H1 (cell line): ENCODE measurements at regions not wholly inside any gene's neighbourhood (a gene's known extent, or its start where the extent isn't known, plus 50 kb on each side); places are given as distances from the start of the nearest gene placed in this dataset.

Experiments used
- CTCF ChIA-PET: fragments of 300-600 bp; sonication (Branson Sonifier 250); formaldehyde crosslinking; loops from one replicate; lab custom pipeline; 2021; ENCODE audit not compliant: partially characterized antibody; lab: Charles Lee
- POLR2A ChIA-PET: fragments of 300-600 bp; sonication (Branson Sonifier 250); formaldehyde crosslinking; loops from one replicate; lab custom pipeline; 2021; ENCODE audit warnings: inconsistent platforms; ENCODE audit not compliant: partially characterized antibody; lab: Charles Lee
- DNase-seq, 2 experiments: peaks; one replicate each; pipeline versions ENCODE4 v3.0.0 to v3.0.0-alpha.2; 2010 to 2022; ENCODE audit warnings: low spot score in 2 of 2, low read depth in 1 of 2, mixed read lengths in 1 of 2
- FAIRE-seq: peaks from 2 replicates; lab custom pipeline; 2011; peaks lifted over from hg19 to GRCh38; lab: Jason Lieb, UNC
- H2AFZ ChIP-seq: 2 replicates; pipeline ENCODE4 v1.8.1; 2012; ENCODE audit warnings: low read length, inconsistent platforms
- H2AK5ac ChIP-seq: 2 replicates; pipeline ENCODE4 v1.6.1; 2013; ENCODE audit warnings: low read depth, low read length
- H2BK120ac ChIP-seq: replicated peaks from 2 replicates; pipeline ENCODE3; 2013; ENCODE audit warnings: low read depth, low read length, inconsistent platforms
- H2BK12ac ChIP-seq: 2 replicates; pipeline ENCODE4 v1.6.1; 2013; ENCODE audit warnings: low read depth, low read length
- H2BK15ac ChIP-seq: 2 replicates; pipeline ENCODE4 v1.6.1; 2013; ENCODE audit warnings: low read length
- H2BK20ac ChIP-seq: 2 replicates; pipeline ENCODE4 v1.6.1; 2013; ENCODE audit warnings: low read length
- H2BK5ac ChIP-seq: 2 replicates; pipeline ENCODE4 v1.6.1; 2013; ENCODE audit warnings: low read depth, low read length
- H3K14ac ChIP-seq: 2 replicates; pipeline ENCODE4 v1.6.1; 2013; ENCODE audit warnings: inconsistent platforms; ENCODE audit not compliant: insufficient read length
- H3K18ac ChIP-seq: 2 replicates; pipeline ENCODE4 v1.6.1; 2013; ENCODE audit warnings: low read length; ENCODE audit errors: extremely low read depth
- H3K23ac ChIP-seq: 2 replicates; pipeline ENCODE4 v1.6.1; 2013; ENCODE audit warnings: inconsistent platforms; ENCODE audit not compliant: insufficient read length
- H3K23me2 ChIP-seq: 2 replicates; pipeline ENCODE4 v1.6.1; 2013; ENCODE audit warnings: low read depth, low read length
- H3K27ac ChIP-seq: 2 replicates; pipeline ENCODE4 v1.6.1; 2011; ENCODE audit warnings: low read depth, low read length, inconsistent platforms
- H3K27me3 ChIP-seq, 4 experiments: replicated peaks in 1 of 4; 1 replicate in 1 of 4; 2 replicates in 3 of 4; pipeline versions ENCODE4 v1.6.1 to v1.8.1; 2011 to 2013; ENCODE audit warnings: low read length in 3 of 4, mild to moderate bottlenecking in 3 of 4, inconsistent platforms in 2 of 4, mixed read lengths in 2 of 4, moderate library complexity in 1 of 4; ENCODE audit not compliant: control insufficient read depth in 3 of 4, insufficient read depth in 3 of 4; ENCODE audit errors: extremely low read depth in 1 of 4
- H3K36me3 ChIP-seq, 4 experiments: 2 replicates each; pipeline versions ENCODE4 v1.6.1 to v1.8.1; 2011 to 2013; ENCODE audit warnings: mild to moderate bottlenecking in 4 of 4, low read length in 3 of 4, moderate library complexity in 2 of 4, control low read depth in 1 of 4, inconsistent platforms in 1 of 4; ENCODE audit not compliant: insufficient read depth in 4 of 4, control insufficient read depth in 2 of 4
- H3K4ac ChIP-seq: replicated peaks from 2 replicates; pipeline ENCODE3; 2013; ENCODE audit warnings: low read length, low read depth, mixed read lengths, inconsistent platforms; ENCODE audit not compliant: insufficient read length
- H3K4me1 ChIP-seq, 4 experiments: replicated peaks in 1 of 4; 1 replicate in 1 of 4; 2 replicates in 3 of 4; pipeline versions ENCODE4 v1.6.1 to v1.8.1; 2011 to 2013; ENCODE audit warnings: low read length in 3 of 4, inconsistent platforms in 2 of 4, mixed read lengths in 1 of 4; ENCODE audit not compliant: insufficient read depth in 4 of 4, control insufficient read depth in 3 of 4
- H3K4me2 ChIP-seq, 2 experiments: 2 replicates each; pipeline versions ENCODE4 v1.6.1 to v1.8.1; 2011 to 2013; ENCODE audit warnings: low read depth in 2 of 2, low read length in 2 of 2, control low read depth in 1 of 2, inconsistent platforms in 1 of 2, mild to moderate bottlenecking in 1 of 2; ENCODE audit not compliant: insufficient read depth in 1 of 2
- H3K4me3 ChIP-seq, 4 experiments: fragments of 200-600, 300-600 bp in 1 of 4; sonication (generic), shearing (Covaris generic), sonication (Bioruptor Twin) in 1 of 4; 2 replicates each; pipeline versions ENCODE4 v1.5.1 to v1.8.1; 2011 to 2016; ENCODE audit warnings: low read length in 4 of 4, low read depth in 3 of 4, control low read depth in 2 of 4, inconsistent platforms in 2 of 4, mild to moderate bottlenecking in 2 of 4, mixed read lengths in 1 of 4, moderate library complexity in 1 of 4; ENCODE audit not compliant: insufficient read depth in 2 of 4; ENCODE audit errors: extremely low read depth in 1 of 4
- H3K56ac ChIP-seq: replicated peaks from 2 replicates; pipeline ENCODE3; 2013; ENCODE audit warnings: low read depth, mild to moderate bottlenecking, mixed read lengths, low read length, inconsistent platforms; ENCODE audit not compliant: insufficient read length
- H3K79me1 ChIP-seq: 2 replicates; pipeline ENCODE4 v1.6.1; 2013; ENCODE audit warnings: low read depth, low read length, control low read depth
- H3K79me2 ChIP-seq, 2 experiments: 2 replicates each; pipeline versions ENCODE4 v1.6.1 to v1.8.1; 2012 to 2013; ENCODE audit warnings: low read length in 2 of 2, mild to moderate bottlenecking in 2 of 2, inconsistent platforms in 1 of 2; ENCODE audit not compliant: insufficient read depth in 2 of 2, control insufficient read depth in 1 of 2
- H3K9ac ChIP-seq, 4 experiments: replicated peaks in 1 of 4; 1 replicate in 1 of 4; 2 replicates in 3 of 4; pipeline versions ENCODE4 v1.6.1 to v1.8.1; 2011 to 2013; ENCODE audit warnings: low read depth in 3 of 4, low read length in 3 of 4, control low read depth in 2 of 4, mild to moderate bottlenecking in 2 of 4, moderate library complexity in 2 of 4, inconsistent platforms in 1 of 4; ENCODE audit errors: extremely low read depth in 1 of 4
- H3K9me3 ChIP-seq, 2 experiments: 2 replicates each; pipeline versions ENCODE4 v1.6.1 to v1.8.1; 2012 to 2013; ENCODE audit warnings: mild to moderate bottlenecking in 2 of 2, moderate library complexity in 2 of 2, control low read depth in 1 of 2, inconsistent platforms in 1 of 2, low read depth in 1 of 2, low read length in 1 of 2, mixed read lengths in 1 of 2; ENCODE audit not compliant: insufficient read depth in 2 of 2
- H4K20me1 ChIP-seq, 2 experiments: replicated peaks in 1 of 2; 2 replicates each; pipeline versions ENCODE3 to v1.8.1; 2011 to 2013; ENCODE audit warnings: inconsistent platforms in 2 of 2, low read length in 2 of 2, mild to moderate bottlenecking in 1 of 2; ENCODE audit not compliant: insufficient read depth in 2 of 2, control insufficient read depth in 1 of 2
- H4K5ac ChIP-seq: 2 replicates; pipeline ENCODE4 v1.6.1; 2013; ENCODE audit warnings: low read length, low read depth, mixed read lengths, inconsistent platforms; ENCODE audit not compliant: insufficient read length
- H4K8ac ChIP-seq: 2 replicates; pipeline ENCODE4 v1.8.0; 2013; ENCODE audit warnings: mild to moderate bottlenecking, moderate library complexity, low read length, inconsistent platforms; ENCODE audit not compliant: insufficient read depth; ENCODE audit errors: extremely low read depth
- H4K91ac ChIP-seq: replicated peaks from 2 replicates; pipeline ENCODE3; 2013; ENCODE audit warnings: low read length, mixed read lengths, inconsistent platforms; ENCODE audit not compliant: insufficient read length
- BCL11A ChIP-seq, 2 experiments: IDR thresholded peaks; one replicate each; pipeline ENCODE4 v1.6.1; 2011; ENCODE audit warnings: low read depth in 2 of 2, low read length in 2 of 2, mild to moderate bottlenecking in 2 of 2
- CTBP2 ChIP-seq: IDR thresholded peaks from 2 replicates; pipeline ENCODE4 v1.7.0; 2011; ENCODE audit warnings: borderline replicate concordance, mild to moderate bottlenecking, moderate library complexity, mixed read lengths, low read length; ENCODE audit not compliant: insufficient read depth, insufficient read length
- GTF2F1 ChIP-seq: IDR thresholded peaks from 2 replicates; pipeline ENCODE4 v1.6.1; 2012; ENCODE audit warnings: low read depth, low read length, improper control_type of control experiment, borderline replicate concordance
- HDAC2 ChIP-seq, 2 experiments: fragments of 300-600 bp in 1 of 2; sonication (generic) in 1 of 2; IDR thresholded peaks; 2 replicates each; pipeline ENCODE4 v1.6.1; 2011 to 2012; ENCODE audit warnings: low read depth in 2 of 2, low read length in 2 of 2, mild to moderate bottlenecking in 2 of 2, moderate library complexity in 2 of 2, borderline replicate concordance in 1 of 2, inconsistent platforms in 1 of 2
- MAFK ChIP-seq: IDR thresholded peaks from 2 replicates; pipeline ENCODE4 v1.6.1; 2012; ENCODE audit warnings: low read depth, mild to moderate bottlenecking, improper control_type of control experiment, low read length
- NANOG ChIP-seq: IDR thresholded peaks from 2 replicates; pipeline ENCODE4 v1.6.1; 2011; ENCODE audit warnings: low read length, low read depth, mild to moderate bottlenecking, inconsistent platforms; ENCODE audit not compliant: insufficient read depth, poor library complexity, severe bottlenecking
- RFX5 ChIP-seq: IDR thresholded peaks from 2 replicates; pipeline ENCODE4 v1.6.1; 2011; ENCODE audit warnings: low read depth, low read length, improper control_type of control experiment, borderline replicate concordance
- SAP30 ChIP-seq: fragments of 300-600 bp; sonication (generic); IDR thresholded peaks from 2 replicates; pipeline ENCODE4 v1.7.1; 2012; ENCODE audit warnings: low read length, moderate library complexity, mild to moderate bottlenecking, inconsistent platforms; ENCODE audit not compliant: insufficient read depth, insufficient replicate concordance
- WGBS, 2 experiments: shearing (Covaris generic) in 1 of 2; methylation state at CpG; one replicate each; pipeline versions ENCODE4 v1.1.6 to v1.1.7; 2013 to 2015; ENCODE audit warnings: low lambda C conversion rate in 2 of 2, mixed read lengths in 2 of 2, inconsistent platforms in 1 of 2, low coverage in 1 of 2, missing lambda C conversion rate in 1 of 2; ENCODE audit not compliant: insufficient replicate concordance in 2 of 2, insufficient coverage in 1 of 2, insufficient read length in 1 of 2; ENCODE audit errors: extremely low coverage in 1 of 2, missing lambda C conversion rate in 1 of 2; 5-methylcytosine and 5-hydroxymethylcytosine counted together
- TF ChIP-seq, protein P1 (sequence below): IDR thresholded peaks from 2 replicates; pipeline ENCODE4 v1.6.1; 2011; ENCODE audit warnings: low read depth, mild to moderate bottlenecking, low read length; ENCODE audit not compliant: insufficient read depth

DNA sequence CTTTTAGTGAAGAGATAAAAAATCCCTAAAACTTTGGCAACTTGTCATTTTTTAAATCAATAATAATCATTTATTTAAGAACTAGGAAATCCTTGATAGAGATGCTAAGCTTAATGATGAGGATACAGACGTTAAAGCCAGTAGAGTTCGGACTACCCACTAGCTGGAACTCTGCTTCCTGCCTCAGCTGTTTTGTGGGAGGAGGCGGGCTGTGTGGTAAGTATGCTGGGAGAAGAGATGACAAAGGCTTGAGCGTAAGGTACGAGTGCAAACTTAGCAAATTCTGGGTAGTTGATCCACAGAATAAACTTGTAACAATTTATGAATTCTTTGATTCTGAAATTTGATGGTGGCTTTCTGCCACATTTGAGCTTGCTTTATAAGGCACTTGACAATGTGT is 111.2 kb upstream of the NANOGP8 start:
- ChIA-PET CTCF (interaction anchor here (0.6 to 3.8 kb wide), 2 partner anchors 10 to 1559 kb away, joined by 3 to 23 read pairs; no protein-coding TSS in a partner anchor), POLR2A (no interaction called here)
- Histone ChIP-seq H3K79me2 (no peaks in the 10 kb centered on the region), H3K4me1 (peaks cover 0 to 5% (median 0%) of the 10 kb centered on the region in 4 experiments; a peak in 4 of 7 replicates), H2AK5ac (no peak overlapping the region), H3K27me3 (no peaks in the 10 kb centered on the region), H3K18ac (no peak overlapping the region), H3K4me3 (no peak overlapping the region), H3K36me3 (peaks cover 0 to 7% (median 0%) of the 10 kb centered on the region in 4 experiments; a peak in 2 of 8 replicates), H2BK20ac (no peak overlapping the region), H4K8ac (no peak overlapping the region), H3K14ac (no peak overlapping the region), H3K9me3 (peaks cover 15% of the 10 kb centered on the region in 2 experiments), H4K20me1 (no peaks in the 10 kb centered on the region), H2BK120ac (no peak overlapping the region), H3K79me1 (no peaks in the 10 kb centered on the region), H2BK5ac (no peak overlapping the region), H4K5ac (no peak overlapping the region), H3K23ac (no peak overlapping the region), H3K9ac (no peak overlapping the region), H3K27ac (no peak overlapping the region), H3K4me2 (no peak overlapping the region), H2BK15ac (no peak overlapping the region), H3K56ac (no peak overlapping the region), H4K91ac (no peak overlapping the region), H3K4ac (no peak overlapping the region), H2AFZ (no peak overlapping the region), H3K23me2 (no peaks in the 10 kb centered on the region), H2BK12ac (no peak overlapping the region)
- TF ChIP-seq CTBP2 = no peak
- TF ChIP-seq RFX5 = no peak
- TF ChIP-seq, protein P1, sequence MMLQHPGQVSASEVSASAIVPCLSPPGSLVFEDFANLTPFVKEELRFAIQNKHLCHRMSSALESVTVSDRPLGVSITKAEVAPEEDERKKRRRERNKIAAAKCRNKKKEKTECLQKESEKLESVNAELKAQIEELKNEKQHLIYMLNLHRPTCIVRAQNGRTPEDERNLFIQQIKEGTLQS = no peak
- no peak for TF ChIP-seq HDAC2 (IDR thresholded peaks at IDR 0.05; ENCODE audit: borderline replicate concordance in 1 of 2, low read depth in 2 of 2, low read length in 2 of 2)
- TF ChIP-seq MAFK = no peak
- no peak for TF ChIP-seq BCL11A (IDR thresholded peaks at IDR 0.05; ENCODE audit: low read depth in 2 of 2, low read length in 2 of 2)
- TF ChIP-seq NANOG = no peak
- TF ChIP-seq SAP30 = no peak
- no peak for TF ChIP-seq GTF2F1
- DNase-seq (no peak), FAIRE-seq (no peak)
- 73% methylated on average over 5 of the region's 5 CpGs; no CpG with 5 or more reads in 1 of the 2 experiments for WGBS, 2 experiments
